Keratinocyte (primary cell): ENCODE measurements at regions not wholly inside any gene's neighbourhood (a gene's known extent, or its start where the extent isn't known, plus 50 kb on each side); places are given as distances from the start of the nearest gene placed in this dataset.

Source experiments
- EZH2 ChIP-seq: IDR thresholded peaks from one replicate; pipeline ENCODE4 v1.6.1; 2012; ENCODE audit warnings: inconsistent platforms, mild to moderate bottlenecking, low read length, moderate library complexity
- TF ChIP-seq, protein P1 (sequence below), 3 experiments: IDR thresholded peaks in 1 of 3; conservative IDR thresholded peaks in 1 of 3; optimal IDR thresholded peaks in 1 of 3; 2 replicates in 2 of 3; 3 replicates in 1 of 3; pipeline versions ENCODE3 to v1.5.1; 2011; ENCODE audit warnings: low read length in 3 of 3, mild to moderate bottlenecking in 3 of 3, moderate library complexity in 2 of 3, control low read depth in 1 of 3, inconsistent platforms in 1 of 3; ENCODE audit not compliant: insufficient read depth in 2 of 3; ENCODE audit errors: extremely low read depth in 1 of 3

DNA sequence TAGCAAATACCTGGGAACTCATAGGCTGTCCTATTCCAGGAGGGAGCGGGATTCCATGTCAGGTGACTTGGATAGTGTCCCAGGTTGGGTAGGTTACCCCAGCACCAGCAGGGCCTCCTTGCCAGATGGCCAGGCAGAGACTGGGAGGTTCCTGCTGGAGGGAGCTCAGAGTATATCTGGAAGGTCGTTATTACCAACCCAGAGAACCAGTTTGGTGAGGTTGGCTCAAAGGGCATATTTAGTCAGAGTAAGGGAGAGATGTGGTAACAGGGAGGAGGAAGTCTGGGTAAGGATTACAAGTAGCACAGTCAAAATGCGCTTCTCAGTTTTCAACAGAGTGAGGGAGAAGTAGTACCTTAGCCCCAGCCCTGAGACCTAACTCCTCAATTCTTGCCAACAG, 53.3 kb upstream of the LNX1 start:
- no peak for TF ChIP-seq EZH2
- TF ChIP-seq, protein P1, sequence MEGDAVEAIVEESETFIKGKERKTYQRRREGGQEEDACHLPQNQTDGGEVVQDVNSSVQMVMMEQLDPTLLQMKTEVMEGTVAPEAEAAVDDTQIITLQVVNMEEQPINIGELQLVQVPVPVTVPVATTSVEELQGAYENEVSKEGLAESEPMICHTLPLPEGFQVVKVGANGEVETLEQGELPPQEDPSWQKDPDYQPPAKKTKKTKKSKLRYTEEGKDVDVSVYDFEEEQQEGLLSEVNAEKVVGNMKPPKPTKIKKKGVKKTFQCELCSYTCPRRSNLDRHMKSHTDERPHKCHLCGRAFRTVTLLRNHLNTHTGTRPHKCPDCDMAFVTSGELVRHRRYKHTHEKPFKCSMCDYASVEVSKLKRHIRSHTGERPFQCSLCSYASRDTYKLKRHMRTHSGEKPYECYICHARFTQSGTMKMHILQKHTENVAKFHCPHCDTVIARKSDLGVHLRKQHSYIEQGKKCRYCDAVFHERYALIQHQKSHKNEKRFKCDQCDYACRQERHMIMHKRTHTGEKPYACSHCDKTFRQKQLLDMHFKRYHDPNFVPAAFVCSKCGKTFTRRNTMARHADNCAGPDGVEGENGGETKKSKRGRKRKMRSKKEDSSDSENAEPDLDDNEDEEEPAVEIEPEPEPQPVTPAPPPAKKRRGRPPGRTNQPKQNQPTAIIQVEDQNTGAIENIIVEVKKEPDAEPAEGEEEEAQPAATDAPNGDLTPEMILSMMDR (optimal IDR thresholded peaks at IDR 0.05 in 1 of 3, IDR thresholded peaks at IDR 0.05 in 1 of 3, conservative IDR thresholded peaks at IDR 0.05 in 1 of 3; ENCODE audit: extremely low read depth in 1 of 3, insufficient read depth in 2 of 3, low read length in 3 of 3), result no peak
